Inflammatory macrophage treated with lipopolysaccharide for 1 hour (primary cell): ENCODE measurements at regions not wholly inside any gene's neighbourhood (a gene's known extent, or its start where the extent isn't known, plus 50 kb on each side); places are given as distances from the start of the nearest gene placed in this dataset.
"Not testable (repeated sequence)": the region's sequence is repeated elsewhere in the genome, so short reads cannot be mapped to it uniquely, and the experiment has no call there.

ENCODE experiments used
- DNase-seq, 2 donors: peaks; one replicate each; pipeline ENCODE4 v3.0.0-alpha.2; 2020 to 2022

DNA sequence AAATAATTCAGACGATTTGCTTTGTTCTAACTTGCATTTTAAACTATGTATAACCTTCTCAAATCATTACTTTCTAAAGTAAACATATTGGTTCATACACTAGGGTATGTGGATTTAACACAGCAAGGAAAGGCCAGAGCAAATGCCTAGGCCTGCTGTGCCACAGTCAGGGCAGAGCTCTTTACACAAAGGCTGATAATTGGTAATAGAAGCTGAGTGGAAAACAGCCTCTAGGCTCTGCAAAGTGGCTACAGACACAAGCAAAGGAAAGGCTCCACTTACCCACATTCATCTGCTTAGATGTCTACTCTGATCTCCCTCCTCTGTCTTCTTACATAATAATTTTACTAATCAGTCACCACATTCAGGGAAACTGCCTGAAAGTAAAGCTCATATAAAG lies 382.9 kb downstream of the OLFM4 start:
- DNase-seq: no peak

DNA sequence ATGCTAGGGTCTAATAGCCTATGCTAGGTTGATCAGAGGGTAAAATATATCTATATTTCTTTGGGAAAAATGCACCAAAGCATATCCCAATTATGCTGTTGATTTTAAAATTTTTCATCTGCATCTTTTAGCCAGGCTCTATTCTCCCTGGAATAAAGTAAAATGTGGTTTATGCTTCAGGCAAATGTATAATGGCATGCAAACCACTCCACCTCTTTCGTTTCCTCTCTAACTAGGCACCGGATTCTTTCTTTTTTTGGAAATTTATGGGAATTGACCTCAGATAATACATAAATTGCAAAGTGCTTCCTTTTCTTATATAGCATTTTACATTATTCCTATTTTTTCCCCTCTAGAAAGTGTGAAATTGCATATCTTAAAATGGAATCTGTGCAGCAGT lies 386.5 kb downstream of the OLFM4 start:
- no peak for DNase-seq

- no peak for DNase-seq
These were observed 389.0 kb downstream of the OLFM4 start for GRCh38 chr13:53417601-53418000.

GRCh38 chr13:53422415-53422814 lies 393.8 kb downstream of the OLFM4 start:
- no peak for DNase-seq

DNA sequence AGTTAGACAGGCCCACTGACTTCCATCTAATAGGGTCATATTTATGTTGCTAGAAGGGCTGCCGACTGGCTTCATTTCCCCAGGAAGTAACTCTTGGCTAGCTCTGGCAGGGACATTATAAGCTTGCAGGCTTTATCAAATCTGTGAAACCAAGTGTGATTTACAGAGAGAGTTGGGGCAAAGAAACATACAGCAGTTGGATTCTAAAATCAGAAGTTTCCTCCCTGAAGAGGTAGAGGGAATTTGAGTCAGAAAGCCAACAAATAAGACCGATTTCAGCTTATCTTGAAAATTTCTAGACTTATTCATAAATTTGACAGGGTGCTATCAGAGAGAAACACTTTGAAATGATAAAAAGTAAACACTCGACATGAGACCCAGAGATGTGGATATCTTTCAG lies 407.8 kb downstream of the OLFM4 start:
- no peak for DNase-seq

DNA sequence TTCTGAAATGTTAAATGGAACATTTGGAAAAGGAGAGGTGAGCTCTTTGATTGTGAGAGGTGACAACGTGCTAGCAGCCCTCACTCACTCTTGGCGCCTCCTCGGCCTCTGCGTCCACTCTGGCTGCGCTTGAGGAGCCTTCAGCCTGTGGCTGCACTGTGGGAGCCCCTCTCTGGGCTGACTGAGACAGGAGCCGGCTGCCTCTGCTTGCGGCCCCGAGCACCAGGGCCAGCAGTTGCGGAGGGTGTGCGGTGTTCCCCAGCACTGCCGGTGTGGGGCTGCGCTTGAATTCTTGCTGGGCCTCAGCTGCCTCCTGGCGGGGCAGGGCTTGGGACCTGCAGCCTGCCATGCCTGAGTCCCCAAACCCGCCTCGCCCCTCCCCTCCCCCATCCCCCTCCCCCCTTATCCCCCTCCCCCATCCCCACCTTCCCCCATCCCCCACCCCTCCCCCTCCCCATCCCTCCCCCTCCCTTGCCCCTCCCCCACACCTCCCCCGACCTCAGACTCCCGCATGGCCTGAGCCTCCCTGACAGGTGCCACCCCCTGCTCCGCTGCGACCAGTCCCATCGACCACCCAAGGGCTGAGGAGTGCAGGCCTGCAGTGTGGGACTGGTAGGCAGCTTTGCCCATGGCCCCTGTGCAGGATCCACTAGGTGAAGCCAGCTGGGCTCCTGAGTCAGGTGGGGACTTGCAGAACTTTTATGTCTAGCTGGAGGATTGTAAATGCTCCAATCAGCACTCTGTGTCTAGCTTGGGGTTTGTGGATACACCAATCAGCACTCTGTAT lies 411.0 kb downstream of the OLFM4 start:
- DNase-seq: no peak

DNA sequence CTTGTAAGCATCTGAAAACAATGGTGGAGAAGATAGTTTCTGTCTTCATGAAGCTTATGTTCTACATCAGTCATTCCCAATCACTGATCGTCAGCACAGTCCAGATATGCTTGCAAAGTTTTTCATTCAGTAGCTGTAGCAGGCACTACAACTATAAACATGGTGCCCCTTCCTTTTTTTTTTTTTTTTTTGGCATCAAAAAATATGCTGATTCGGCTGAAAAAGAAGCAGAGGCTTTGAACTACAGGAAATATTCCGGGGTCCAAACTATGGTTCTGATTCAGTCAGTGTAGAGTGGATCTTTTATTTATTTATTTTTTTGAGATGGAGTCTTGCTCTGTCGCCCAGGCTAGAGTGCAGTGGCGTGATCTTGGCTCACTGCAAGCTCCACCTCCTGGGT lies 414.4 kb downstream of the OLFM4 start:
- DNase-seq: no peak

DNA sequence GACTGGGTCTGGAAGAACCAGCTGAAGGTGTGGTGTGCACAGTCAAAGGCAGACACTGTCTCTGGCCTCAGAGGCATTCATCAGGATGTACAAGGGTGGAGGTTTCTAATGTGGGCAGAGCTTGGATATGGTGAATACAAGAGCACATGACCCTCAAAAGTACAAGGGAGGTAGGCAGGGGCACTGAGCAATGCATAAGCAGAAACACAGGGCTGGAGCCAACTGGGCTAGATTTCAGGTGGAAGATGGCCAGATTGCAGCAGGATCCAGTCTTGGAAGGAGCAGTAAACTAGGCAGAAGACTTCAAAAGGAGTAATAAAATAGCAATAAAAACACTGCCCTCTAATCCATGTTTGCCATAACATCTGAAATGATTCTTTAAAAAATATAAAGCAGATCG lies 417.1 kb downstream of the OLFM4 start:
- no peak for DNase-seq

GRCh38 chr13:53447456-53447855 lies 418.8 kb downstream of the OLFM4 start:
- DNase-seq: no peak

DNA sequence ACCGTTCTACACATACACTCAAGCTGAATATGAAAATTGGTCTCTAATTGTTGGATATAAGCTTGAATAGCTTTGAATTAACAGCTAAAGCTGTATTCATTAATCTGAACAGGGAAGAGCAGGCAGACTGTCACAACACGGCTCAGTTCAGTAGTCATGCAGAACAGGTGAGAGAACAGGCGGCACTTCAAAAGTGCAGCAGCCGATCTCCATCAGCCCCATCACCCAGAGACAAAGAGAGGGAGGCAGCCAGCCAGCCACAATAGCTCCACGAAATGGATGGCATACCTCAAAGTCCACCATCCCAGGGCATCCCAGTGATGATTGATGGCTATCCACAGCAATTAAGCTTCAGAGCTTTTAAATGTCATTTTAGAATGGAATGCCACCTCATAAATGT lies 419.2 kb downstream of the OLFM4 start:
- DNase-seq: no peak

GRCh38 chr13:53452263-53452808 lies 423.7 kb downstream of the OLFM4 start:
- DNase-seq: not testable (repeated sequence)

DNA sequence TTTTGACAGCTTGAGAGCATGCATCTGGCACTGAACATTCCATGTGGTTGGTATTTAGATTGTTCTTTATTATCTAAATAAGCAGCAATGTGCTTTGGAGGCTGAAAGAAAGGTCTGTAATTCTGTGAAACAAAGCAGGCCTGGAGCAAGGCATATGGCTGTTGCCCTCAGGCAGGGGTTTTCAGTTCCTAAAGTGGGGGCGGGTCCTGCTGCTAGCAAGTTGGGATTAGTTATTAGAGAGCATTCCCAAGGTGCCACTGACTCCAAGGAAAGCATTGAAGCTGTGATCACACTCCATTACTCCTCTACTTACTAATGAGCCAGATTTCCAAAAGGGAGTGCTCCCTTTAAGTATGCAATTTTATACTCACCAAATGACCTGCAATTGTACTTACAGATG lies 432.2 kb downstream of the OLFM4 start:
- DNase-seq: no peak

DNA sequence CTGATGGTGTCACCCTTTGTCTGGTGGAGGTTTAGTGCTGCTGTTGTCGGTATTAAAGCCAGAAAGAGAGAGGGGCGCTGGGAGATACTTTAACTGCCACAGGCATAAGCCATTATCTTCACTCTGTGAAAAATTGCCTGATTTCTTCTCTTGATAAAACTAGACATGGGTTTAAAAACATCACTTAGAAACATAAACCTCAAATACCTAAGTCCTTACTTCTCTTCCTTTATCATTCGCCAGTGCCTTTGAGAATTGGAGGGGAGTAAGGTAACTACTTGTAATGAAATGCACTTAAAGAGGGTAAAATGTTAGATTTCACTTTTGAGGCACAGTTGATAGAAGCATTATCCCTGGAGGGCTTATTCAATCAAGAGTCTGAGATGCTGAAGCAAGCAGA lies 434.5 kb downstream of the OLFM4 start:
- no peak for DNase-seq

GRCh38 chr13:53466576-53466975 lies 438.0 kb downstream of the OLFM4 start:
- no peak for DNase-seq

DNA sequence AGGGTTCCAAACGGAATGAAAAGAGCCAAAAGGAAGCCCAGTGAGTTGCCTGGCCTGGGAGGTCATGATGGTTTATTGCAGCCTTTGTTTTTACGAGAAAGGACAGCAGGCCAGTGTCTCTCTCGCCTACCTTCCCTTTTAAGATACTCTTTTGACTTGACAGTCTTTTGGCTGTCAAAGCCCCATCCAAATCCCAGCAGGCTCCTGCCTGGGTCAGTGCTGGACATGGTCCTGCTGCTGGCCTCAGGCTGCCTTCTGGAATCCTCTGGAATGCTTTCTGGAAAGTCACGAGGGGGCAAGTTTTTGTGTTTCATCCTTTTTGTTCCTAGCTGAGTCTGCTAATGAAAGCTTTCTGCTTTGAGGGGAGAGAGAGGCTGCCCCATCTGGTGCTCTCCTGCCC lies 444.8 kb downstream of the OLFM4 start:
- no peak for DNase-seq

DNA sequence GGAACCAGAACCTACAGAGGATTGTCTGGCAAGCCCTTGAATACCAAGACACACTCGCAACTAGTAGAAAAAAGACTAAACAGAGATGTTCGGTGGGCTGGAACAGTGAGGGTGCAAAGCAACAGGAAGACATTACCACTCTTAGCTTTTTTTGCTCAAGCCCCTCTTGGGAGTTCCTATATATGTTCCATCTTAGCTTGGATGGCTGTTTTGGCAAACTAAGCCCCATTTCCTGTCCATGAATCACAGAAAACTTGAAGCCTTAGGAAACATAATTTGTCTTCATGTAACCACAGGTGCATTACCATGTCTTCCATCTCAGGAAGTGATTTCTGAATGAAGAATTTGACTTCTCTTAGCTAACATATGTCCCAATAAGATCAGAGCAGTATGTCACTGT lies 446.3 kb downstream of the OLFM4 start:
- no peak for DNase-seq

DNA sequence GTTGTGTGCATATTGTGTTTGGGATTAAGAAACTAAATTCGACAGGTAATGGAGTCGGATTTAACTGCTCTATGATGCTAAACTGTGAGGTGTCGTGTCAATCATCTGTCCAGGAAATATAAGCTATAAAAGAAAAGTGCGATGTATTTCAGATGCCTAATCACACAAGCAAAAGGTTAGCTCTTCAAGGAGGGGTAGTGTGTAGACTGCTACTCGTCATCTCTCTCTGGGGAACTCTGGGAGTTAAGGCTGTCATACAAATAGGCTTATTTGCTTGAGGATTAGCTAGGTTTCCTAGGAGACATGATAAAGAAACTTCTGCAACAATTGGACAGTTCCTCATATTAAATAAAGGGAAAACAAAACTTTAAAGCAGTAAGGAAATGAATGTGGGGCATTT lies 462.1 kb downstream of the OLFM4 start:
- DNase-seq: no peak

- DNase-seq: no peak
These were observed 465.8 kb downstream of the OLFM4 start for GRCh38 chr13:53494406-53494805.

DNA sequence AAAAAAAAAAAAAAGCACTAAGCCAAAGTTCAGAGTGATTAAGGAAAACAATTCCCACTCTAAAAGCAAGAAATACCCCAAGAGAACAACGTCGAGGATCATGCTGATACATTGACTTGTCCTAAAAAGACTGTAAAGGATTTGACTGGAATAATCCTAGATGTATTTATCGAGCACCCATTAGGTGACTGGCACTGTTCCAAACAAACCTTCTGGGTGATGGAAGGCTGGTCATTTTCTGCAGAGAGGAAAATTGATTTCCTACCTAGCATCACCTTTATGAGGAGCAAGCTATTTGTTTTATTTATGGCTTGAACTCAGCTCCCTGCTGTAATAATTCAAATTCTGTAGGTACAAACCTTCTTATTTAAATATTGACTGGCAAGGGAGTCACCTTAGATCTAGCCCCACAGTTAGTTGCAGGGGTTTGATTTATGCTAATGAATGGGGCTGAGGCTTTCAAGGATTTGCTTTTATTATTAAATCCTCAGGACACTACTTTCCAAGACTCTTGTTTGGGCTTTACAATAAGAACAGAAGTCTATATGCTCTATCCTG lies 471.0 kb downstream of the OLFM4 start:
- DNase-seq: no peak

GRCh38 chr13:53501387-53501786 lies 472.8 kb downstream of the OLFM4 start:
- DNase-seq: no peak

GRCh38 chr13:53507741-53508140 lies 479.1 kb downstream of the OLFM4 start:
- DNase-seq: no peak

DNA sequence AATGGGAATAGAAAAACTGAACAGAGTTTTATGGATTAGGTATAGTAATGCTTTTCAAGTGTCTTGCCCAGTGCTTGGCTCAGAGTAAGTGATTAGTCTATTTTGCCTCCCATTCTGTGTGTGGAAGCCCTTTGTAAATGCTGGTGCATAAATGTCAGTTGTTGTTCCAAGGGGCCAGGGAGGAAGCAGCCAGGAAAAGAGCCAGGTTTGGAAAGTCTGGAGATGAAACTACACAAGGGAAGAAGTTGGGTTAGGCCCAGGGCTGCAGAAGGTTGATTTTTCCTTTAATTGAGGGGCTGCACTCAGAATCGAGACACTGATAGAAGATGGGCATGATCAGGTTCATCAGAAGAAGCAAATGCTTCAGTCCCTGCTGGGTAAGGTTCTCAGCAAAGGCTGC lies 484.0 kb downstream of the OLFM4 start:
- DNase-seq: no peak

- DNase-seq: no peak
These were observed 484.6 kb downstream of the OLFM4 start for GRCh38 chr13:53513226-53513625.

DNA sequence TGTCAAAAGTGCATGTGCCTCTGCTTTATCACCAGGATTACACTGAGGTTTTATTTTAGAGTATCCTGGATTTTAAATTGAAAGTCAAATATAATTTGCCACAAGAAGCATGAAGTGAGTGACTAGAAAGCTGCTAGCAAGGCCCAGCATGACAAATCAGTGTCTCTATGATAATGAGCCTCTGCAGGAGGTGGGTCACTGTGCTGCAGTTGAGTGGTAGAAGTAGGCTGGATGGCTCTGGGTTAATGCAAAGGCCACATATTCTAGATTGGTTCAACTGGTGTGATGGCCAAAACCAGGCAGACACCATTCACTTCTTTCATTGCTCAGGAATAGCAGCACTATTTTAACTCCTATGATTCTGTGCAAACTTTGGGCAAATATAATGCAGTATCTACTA lies 491.5 kb downstream of the OLFM4 start:
- DNase-seq: no peak

- DNase-seq: no peak
These were observed 493.4 kb downstream of the OLFM4 start for GRCh38 chr13:53522034-53522433.
